GM19468 (cell line): ENCODE measurements at regions not wholly inside any gene's neighbourhood (a gene's known extent, or its start where the extent isn't known, plus 50 kb on each side); places are given as distances from the start of the nearest gene placed in this dataset.

ENCODE experiments used
- ATAC-seq: cut with Tn5 transposase; IDR thresholded peaks from one replicate; pipeline ENCODE4 v1.9.1; 2021; ENCODE audit warnings: mild to moderate bottlenecking, moderate library complexity, moderate number of reproducible peaks; ENCODE audit not compliant: unreplicated experiment; ENCODE audit errors: extremely low read depth

DNA sequence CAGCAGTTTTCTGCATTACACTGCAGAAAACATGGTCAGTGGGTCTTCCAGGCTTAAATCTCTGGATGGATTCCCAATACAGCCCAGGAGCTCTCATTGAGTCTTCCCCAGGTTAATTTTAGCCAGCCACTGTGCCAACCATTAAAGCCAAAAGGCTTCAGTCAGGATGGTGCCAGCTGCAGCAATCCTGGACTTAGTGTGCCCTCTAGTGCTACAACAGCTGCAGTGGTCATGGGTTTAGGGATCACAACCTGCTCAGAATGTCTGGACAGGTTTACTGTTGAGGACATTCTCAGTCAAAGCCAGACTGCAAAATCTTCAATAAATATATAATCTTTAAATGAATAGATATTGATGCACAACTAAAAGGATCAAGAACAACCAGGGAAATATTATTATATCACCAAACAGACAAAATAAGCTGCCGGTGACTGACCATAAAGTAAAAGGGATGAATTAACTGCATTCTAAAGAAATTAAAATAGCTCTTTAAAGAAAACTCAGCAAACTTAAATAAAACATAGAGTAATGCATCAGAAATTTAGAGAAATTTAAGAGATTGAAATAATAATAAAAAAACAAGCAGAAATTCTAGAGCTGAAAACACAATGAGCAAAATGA lies 639.9 kb downstream of the SPOCK3 start:
- ATAC-seq, result peak; percentile 52

DNA sequence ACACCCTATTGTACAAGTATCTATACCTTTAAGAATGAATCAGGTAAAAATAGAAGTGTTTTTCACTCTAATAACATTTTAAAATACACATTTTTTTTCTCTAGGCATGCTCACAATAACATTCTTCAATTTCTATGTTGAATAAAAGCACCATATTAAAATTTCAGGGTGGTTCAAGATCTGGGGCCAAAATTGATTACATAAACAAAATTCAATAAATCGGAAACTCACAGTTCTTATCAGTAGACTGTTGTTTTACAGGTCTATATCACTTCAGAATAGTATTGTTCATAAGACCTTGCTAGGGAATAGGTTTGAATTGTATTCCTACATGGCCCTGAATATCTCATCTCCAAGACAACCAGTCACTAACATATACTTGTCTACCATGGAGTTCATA lies 634.0 kb downstream of the SPOCK3 start:
- no peak for ATAC-seq

DNA sequence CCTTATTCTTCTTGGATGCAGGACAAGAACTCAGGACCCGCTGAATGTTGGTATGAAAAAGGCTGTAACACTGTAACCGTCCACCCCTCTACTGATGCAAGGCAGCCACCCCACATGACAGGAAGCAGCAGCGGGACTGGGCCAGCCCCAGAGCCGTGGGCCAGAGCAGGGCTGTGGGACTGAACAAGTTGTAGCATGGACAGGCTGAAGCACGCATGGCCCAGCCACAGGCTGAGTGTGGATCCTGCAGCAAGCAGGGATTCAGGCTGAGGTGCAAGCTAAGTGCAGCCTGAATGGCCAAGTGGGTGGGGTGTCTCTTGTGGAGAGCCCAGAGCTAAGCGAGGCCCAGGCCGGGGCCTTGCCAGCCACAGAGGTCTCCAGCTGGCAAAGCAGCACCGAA lies 632.2 kb downstream of the SPOCK3 start:
- no peak for ATAC-seq

DNA sequence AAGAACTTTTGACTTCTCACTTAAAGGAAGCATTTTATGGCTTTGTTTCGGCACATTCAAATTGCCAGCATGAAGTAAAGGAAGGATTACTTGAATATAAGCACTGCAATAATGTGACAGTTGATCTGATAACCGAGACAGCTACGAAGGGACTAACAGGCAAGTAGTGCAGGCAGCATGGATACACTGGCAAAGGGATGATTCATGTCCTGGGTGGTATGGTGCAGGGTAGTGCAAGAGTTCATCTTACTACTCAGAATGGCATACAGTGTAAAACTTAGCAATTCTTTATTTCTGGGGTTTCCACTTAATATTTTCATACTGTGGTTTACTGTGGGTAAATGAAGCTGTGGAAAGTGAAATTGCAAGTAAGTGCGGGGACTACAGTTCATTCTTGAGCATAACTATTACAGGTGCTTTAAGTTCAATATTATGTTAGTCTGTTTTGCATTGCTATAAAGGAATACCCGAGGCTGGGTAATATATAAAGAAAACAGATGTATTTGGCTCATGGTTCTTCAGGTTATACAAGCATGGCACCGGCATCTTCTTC lies 611.8 kb downstream of the SPOCK3 start:
- no peak for ATAC-seq

DNA sequence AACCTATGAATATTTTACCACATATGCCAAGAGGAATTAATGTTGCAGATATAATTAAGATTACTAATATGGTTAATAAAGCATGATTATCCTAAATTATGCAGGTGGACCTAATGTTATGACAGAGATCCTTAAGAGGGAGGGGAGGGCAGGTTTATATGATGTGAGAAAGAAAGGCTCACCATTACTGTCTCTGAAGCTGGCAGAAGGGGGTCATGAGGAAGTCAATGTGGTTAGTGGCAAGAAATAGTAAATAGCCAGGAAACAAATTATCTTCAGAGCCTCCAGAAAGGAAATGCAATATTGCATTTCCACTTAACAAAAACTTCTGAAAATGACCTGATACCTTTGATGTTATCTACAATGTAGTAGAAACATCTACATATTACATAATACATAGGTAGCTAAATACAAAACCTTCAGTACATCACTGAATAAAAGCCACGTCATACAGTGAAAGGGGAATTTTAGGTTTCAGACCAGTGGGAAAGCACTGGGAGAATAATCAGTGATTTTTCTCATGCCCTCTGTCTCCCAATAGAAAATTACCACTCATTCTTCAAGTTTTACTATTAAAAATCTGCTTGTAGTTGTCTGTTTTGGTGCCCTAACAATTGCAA lies 609.2 kb downstream of the SPOCK3 start:
- ATAC-seq, result no peak

DNA sequence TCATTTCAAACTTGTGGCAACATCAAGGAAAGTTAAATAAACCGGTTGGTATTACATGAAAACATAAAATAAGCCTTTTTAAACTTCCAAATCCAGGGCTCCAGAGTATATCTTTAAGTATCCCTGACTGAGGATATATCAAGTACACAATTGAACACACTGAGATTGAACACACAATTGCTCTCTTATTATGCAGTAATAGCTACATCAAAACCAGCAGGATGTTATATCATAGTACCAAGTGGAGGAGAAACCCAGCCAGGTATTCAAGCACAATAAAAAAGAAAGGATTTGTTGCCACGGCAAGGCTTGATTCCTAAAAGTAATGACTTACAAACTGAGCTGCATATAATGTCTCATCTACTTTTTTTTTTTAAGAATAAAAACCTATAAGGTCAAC lies 605.8 kb downstream of the SPOCK3 start:
- no peak for ATAC-seq

DNA sequence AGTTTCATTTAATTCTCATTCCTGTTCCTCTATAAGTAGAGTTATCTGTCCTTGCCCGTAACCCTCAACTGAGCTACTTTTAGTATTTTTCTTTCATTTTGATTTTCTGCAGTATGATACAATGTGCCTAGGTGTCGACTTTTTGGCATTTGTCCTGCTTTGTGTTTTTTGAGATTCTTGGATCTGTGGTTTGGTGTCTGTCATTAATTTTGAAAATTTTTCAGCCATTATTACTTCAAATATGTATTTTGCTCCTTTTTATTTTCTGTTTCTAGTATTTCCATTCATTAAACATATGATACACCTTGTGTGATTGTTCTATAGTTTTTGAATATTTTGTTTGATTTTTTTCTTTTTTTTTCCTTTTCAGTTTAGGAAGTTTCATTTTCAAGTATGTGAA lies 598.9 kb downstream of the SPOCK3 start:
- no peak for ATAC-seq

DNA sequence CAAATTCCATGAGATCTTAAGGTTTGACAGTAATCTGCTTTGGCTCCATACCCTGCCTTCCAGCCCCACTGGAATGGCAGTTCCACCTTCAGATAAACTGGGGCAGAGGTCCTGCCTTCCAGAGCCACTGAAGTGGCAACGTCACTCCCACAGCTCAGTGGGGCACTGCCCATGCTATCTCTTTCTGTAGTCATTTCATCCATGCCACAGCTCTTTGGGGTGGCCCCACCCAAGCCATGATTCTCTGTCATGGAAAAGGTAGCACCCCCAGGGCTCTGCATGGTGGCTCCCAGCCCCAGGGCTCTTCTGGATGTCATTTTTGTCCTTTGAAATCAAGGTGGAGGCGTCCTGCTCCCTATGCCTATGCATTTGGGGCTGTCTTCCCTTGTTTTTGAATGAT lies 596.5 kb downstream of the SPOCK3 start:
- no peak for ATAC-seq

DNA sequence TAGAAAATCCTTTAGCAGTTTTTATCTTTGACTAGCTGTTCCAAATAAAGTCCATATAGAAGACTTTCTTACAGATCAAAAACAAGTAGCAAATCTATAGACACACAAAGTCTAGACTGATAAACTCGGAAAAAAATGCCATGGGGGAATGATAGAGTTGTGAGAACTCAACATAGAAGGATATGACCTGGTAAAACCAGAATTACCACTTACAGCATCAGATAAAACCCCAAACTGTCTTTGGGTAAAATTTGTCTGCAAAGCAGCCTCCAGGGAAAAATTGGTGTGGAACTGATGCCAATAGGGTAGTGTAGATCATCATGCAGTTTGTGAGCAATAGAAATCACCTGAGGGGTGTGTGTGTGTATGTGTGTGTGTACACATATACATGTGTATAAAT lies 579.1 kb downstream of the SPOCK3 start:
- no peak for ATAC-seq

DNA sequence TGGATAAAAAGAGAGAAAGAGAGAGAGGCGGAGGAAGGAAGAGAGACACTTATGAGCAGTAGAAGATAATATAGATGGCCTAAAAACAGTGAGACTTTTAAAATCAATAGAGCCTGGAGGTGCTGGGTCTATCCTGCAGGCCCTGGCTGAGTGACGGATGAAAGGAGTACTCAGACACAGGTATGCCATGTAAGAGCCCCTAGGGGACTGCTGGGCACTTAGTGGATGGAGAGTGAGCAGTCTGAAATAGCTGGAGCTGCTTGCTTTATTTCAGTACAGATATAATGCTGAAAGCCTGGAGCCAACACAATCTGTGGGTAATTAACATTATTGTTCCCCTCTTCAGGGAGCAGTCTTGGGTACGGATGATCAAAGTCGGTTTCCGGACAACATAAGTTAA lies 578.6 kb downstream of the SPOCK3 start:
- no peak for ATAC-seq

DNA sequence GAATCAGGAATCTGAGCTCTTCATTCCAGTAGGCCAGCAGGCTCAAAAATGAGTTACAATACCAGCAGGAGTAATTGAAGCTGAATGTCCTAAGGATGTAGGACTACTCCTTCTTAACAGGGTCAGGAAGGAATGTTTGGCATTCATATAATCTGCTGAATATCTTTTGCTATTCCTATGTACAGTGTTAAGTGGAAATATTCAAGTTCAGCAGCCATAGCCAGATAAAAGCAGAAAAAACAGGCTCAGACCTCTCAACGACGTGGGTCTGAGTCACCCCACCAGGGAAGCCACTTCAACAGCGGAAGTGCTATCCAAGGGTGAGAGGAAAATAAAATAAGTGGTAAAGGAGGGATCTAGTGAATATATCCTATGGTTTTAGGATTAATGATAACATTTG lies 577.0 kb downstream of the SPOCK3 start:
- no peak for ATAC-seq

DNA sequence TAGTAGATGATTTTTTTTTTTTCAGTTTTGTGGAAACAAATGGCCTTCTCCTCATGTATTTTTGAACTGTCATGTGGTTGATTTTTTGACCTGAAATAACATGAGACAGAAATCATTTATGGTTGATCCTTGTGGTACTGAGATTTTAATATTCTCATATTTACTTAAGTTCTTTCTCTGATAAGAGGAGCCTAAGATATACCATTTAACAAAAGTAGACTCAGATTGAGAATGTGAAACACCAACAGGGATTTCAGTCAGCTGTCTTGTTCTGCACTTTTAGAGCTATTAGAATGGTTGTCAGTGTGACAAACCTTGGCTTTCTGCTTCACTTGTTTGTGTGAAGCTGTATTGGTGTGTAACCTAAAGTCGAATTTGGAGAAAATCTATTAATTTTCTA lies 575.7 kb downstream of the SPOCK3 start:
- no peak for ATAC-seq

DNA sequence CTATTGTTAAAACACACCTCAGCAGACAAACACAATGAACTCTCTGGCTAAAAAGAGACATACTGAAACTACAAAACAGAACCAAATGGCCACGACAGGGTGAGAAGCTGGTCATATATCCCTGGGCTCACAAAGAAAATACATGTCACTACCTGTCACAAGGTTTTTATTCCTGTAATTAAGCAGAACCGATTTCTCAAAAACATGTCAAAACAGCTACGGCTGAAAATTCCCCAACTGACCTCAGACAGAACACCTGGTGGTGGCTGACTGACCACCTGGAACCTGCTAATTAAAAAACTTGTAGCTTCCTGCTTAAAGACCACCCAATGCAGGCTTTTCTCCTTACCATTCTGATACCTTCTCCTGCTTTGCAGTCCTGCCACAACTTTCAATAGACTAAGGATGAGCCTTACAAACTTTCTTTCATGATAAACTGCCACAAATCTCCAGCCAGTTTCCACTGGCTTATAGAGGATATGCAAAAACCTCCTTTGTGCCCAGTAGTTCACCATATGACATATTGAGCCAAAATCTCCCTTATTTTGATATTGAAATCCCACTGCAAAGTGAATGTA lies 571.9 kb downstream of the SPOCK3 start:
- ATAC-seq, result peak; percentile 74

DNA sequence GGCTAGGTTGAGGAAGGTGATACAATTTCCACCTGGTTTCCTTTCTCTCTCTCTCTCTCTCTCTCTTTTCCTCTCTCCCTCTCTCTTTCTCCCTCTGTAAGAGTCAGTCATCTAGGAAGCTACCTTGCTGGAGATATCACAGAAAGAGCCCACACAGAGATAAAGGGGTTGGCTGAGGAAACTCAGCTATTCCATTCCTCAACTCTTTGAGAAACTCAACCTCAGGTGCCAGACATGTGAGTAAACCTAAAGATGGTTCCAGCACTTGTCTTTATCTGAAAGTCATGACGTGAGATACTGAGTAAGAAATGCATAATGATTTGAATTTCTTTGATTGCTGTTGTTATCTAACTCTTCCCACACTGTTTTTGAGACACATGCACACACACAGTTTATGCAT lies 564.0 kb downstream of the SPOCK3 start:
- no peak for ATAC-seq

DNA sequence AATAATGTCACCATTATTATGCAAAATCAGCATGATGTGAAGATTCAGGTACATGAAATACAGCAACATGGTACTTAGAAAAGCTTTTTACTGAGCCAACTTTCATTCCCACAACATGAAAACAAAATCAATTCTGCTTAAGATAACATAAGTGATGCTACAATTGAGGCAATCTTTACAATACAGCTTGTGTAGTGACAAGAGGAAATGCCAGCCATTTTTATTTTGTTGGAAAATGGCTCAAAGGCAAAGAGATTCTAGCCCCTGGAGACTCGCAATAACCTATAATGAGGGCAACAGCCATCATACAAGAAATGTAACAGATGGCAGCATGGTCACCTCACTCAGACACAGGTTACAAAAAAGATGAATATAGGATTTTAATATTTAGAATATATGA lies 560.4 kb downstream of the SPOCK3 start:
- ATAC-seq, result no peak

DNA sequence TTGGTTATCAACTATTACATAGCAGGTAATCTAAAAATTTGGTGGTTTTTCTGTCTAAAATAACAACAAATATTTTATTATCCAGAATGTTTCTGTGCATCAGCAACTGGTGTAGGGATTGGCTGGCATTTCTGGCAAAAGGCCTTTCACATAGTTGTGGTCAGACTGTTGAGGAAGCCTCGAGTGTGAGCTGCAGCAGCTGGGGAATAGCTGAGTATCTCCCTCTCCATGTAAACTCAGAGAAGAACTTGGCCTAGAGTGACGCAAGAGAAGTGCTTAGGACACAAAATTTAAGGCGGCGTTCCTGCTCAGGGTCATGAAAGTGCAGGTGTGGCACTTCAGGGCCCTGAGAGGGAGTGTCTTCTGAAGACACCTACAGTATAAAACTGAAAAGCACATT lies 558.9 kb downstream of the SPOCK3 start:
- ATAC-seq, result no peak

DNA sequence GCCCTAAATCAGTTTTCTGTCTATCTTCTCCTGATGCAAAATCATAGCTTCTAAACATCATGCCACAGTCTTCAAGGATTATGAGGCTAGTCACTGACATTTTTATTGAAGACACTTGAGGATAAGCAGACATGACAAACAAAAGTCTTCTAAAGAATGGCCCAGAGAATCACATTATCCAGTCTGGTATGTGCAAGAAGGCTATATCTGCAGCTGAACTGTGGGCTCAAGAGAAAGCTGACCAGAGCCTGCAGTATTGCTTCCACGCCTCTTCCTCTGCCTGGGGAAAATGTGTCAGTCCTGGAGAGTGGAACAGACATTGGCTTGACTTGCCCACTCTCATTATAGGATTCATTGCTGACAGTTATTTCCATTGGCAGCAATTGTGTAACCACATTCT lies 553.5 kb downstream of the SPOCK3 start:
- no peak for ATAC-seq

DNA sequence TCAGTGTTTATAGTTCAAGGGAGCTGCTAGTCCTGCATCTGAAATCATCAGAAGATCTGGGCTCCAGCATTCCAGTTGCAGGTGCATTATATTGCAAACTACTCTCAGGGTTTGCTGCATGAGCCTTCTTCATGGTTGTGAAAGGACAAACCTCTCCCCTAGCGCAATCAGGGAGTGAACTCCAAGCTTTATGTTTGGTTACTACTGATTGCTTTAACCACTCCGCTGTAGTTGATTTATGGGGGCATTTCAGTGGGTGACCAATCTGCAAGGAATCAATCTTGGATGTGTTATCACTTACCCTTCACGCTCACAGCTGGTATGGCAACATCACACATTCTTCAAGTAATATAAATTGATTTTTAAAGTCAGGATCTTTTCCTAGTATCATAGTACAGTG lies 552.1 kb downstream of the SPOCK3 start:
- ATAC-seq, result no peak
